HG02938 (cell line): ENCODE measurements at regions not wholly inside any gene's neighbourhood (a gene's known extent, or its start where the extent isn't known, plus 50 kb on each side); places are given as distances from the start of the nearest gene placed in this dataset.

Source experiments
- ATAC-seq: cut with Tn5 transposase; IDR thresholded peaks from one replicate; pipeline ENCODE4 v1.9.1; 2021; ENCODE audit warnings: mild to moderate bottlenecking, moderate library complexity; ENCODE audit not compliant: unreplicated experiment

DNA sequence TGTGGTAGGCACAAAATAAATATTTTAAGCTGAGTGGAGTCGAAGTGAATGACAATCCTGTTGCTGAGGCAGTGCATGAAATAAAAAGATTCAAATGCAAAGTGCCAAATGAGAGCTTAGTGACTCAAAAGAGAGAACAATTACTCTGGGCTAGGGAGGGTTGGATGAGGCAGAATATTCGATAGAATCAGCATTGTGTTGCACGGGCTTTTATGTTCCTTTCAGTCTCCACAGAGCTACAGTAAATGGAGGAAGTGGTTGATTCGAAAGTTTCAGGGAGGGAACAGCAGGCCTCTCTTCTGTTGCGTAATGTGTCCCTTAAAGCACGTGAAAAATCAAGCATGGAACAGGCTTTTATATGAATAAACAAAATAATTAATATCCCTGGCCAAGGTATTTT is 599.3 kb upstream of the CELF2 start:
- peak; percentile 97 for ATAC-seq

DNA sequence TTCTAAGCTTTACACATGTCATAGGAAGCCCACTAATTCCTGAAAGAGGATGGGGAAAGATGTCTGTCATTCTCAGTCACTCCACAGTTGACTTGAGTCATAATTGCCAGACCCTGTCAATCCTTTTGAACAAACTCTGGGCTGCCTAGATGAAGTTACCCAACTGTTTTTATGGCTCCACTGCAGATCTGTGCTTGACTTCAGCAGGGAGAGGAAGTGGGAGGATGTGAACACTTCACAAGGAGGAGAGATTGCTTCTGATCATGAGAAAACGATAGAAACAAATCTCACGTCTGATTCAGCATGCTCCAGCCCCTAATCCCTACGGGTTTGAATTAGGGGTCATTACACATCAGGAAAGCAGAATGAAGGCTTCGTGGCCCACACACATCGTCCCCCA is 596.6 kb upstream of the CELF2 start:
- no peak for ATAC-seq

DNA sequence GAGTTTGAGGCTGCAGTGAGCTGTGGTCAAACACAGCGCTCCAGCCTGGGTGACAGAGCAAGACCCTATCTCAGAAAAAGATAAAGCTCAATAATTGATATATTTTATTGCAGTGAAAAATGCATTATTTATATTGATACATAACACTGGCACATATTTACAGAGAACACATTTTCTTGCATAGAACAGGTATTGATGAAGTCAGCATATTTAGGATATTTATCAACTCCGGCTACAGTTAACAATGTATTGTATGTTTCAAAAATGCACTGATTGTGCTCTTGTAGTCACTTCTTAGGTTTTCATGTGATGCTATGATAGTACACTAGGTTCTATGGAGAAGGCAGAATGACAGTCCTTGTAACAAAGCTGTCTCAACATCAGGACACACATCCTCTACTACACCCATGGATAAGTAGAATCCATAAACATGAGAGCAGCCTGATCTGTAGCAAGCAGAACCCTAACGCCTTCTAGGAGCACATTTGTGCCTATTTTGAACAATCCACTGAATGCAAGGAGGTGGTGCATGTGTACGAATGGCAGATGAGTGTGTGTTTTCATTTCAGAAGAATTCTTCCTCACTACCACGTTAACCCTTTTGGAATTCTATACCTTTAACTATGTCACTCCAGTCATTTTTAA is 586.1 kb upstream of the CELF2 start:
- no peak for ATAC-seq

DNA sequence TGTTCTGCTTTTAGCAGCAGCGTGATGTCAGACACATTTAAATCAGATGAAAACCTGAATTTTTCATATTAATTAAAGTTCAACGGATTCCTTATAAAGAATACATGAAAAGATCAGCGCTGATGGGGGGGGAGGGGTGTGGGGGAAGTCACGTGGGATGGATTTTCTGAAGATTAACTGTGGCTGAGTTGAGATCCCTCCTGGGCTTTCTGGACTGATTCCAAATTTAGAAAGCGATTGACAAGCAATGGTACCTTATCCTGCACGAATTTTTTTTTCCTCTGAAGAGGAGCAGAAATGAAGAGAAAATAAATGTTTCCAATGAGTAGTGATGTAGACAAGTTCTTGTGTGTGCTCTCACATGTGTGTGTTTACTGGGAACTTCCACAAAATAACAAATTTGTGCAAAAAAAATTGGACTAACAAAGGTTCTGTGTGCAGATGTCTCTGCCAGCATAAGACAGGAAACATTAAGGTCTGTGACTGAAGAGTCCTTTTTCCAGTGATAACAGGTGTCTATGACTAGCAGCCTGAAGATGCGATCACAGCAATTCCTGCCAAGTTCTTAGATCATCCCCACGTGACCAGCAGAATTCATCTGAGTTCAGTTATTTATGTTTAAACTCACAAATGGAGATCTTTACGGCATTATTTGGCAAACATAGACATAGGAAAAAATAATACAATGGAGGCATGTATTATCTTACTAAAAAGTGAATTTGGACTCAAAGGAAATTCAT is 585.2 kb upstream of the CELF2 start:
- ATAC-seq = no peak

DNA sequence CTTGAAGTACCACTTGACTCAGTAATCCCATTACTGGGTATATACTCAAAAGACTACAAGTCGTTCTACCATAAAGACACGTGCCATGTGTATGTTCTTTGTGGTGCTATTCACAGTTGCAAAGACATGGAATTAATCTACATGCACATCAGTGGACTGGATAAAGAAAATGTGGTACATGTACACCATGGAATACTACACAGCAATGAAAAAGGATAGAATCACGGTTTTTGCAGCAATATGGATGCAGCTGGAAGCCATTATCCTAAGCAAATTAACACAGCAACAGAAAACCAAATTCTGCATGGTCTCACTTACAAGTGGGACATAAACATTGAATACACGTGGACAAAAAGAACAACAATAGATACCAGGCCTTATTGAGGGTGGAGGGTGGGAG is 583.4 kb upstream of the CELF2 start:
- no peak for ATAC-seq

DNA sequence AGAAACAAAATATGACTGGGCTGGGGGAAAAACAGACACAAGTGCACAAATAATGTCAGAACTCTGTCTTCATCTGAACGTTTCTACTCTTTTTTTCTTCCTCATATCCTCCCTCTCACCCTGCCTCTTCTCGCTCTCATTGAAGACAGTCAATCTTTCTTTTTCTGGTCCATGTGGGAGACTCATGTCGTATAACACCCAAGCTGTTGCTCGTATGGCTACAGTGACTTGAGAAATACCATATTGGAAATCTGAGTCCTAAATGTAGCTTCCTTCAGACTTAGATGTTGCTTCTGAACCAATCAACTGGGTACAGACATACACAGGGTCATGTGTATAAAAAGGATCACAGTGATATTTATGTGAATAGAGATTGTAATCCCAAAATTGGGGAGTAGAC is 579.8 kb upstream of the CELF2 start:
- ATAC-seq = no peak

DNA sequence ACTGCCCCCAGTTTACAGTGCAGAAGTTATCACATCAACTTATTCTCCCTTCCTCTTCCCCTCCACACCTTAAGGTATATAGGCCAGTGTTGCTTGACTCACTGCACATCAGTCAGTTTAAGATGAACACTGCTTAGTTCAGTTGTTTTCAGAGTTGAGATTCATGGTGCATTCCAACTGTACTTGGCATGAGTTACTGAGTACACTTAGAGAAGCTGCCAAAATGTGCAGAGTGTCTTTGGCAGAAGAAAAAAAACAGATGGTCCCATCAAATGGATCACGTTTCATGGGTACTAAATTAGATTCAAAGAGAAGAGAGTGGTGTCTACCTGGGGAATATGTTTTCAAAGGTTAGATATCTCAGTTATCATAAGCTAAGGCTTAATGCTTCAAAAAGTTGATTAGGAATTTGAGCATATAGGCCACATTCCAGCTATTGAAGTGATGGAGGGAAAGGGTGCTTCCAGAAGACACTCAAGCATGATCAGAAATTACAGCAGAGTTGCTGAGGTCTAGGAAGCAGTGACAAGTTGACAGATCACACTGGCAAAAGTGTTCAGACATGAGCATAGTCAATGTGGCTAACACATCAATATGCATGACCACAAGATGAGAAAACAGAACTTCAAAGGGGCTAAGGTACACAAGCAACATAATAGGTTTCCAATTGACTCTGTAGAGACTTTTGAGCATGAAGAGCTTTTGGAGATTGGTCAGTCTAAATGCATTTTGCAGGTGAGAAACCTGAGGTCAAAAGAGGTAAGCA is 579.2 kb upstream of the CELF2 start:
- no peak for ATAC-seq

DNA sequence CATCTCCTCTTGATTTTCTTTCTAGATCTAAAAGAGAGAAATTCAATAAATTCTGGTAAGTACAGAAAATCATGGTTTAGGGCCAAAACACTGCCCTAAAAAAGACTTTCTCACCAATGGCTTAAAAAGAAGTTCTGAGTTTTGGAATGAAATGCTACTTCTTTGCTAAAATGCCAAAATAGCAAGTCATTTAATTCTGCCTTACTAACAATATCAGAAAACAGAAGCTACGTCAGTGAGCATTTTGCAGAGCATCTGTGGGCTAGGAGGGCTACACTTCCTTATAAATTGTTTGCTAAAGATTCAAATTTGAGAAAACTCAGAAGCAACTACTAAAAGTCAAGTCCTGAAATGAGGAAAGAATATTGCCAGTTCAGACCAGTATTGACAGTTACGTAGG is 560.8 kb upstream of the CELF2 start:
- no peak for ATAC-seq

DNA sequence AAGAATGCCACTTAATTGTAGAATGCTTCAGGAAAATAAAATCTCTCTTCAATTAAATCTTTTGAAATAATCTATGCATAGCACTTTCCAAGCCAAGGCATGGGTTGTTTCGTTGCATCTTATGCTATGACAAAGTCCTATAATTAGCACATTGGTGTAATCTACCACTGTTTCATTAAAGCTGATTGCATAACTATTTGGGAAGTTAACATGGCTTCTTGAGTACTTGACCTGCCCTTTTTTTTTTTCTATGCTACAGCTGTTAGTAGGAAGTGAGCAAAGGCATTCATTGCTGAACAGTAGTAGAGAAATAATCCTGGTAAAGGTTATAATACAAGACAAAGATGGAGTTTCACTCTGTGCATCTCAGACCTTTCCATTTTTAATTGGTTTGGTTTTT is 557.2 kb upstream of the CELF2 start:
- no peak for ATAC-seq

DNA sequence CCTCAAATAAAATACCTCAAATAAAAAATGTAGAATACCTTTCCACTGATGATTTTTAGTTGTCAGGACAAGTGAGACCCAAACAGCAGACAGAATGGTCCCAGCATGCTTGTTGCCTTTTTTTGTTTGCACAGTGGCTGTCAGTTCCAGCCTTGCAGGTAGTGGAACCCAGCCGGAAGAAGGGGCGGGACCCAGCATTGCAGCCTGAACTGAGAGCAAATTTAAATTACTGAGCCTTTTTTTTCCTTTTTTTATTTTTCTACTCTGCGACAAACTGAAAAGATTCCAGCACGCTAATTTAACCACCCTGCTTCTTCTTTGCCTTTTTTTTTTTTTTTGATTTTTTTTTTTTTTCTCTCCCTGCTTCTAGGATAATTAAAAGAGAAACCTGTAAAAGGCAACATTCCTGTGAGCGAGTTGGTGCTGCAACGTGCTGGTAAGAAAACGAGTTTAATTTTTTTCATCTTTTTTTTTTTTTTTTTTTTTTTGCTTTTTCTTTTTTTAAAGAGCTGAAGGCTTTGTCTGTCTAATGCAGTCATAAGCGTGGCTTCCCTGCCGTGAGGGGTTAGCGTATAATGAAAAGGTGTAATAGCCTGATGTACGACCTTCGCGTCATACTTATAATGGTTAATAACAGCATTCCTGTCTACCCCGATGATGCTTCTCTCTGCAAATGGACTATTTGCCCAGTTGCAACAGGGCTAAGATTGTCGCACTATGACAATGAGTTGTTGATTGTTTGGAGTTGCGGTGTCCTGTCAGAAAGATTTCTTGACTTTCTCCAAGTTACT is 555.3 kb upstream of the CELF2 start:
- ATAC-seq = no peak

DNA sequence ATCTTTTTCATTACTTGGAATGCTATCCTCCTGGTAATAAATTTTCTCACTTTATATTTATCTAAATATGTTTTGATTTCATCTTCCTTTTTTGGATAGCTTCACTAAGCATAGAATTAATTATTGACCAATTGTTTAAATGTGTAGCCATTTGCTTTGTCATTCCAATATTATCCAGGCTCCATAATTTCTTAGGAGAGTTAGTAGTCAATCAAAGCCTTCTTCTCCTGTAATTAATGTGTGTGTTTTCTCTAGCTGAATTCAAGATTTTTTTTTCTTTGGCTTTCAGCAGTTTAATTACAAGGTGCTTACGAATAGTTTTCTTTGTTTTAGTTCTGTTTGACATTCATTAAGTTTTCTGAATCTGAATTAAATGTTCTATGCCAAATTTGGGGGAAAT is 545.9 kb upstream of the CELF2 start:
- ATAC-seq = no peak

DNA sequence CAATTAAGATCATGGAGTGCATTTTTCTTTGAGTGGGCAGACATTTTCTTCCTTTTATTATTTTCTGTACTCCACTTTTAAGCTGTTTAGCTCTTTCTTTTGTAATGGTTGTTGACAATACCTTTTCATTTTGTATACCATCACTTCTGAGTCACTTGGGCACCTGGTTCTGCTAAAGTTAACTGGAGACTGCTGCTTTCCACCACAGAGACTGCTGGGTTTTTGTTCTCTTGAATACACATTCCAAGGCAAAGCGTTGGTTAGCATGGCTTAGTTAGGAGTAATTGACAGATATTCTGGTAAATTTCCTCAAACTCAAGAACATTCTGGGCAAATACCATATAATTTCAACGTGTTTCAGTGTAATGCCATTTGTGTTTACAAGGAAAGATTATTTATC is 541.9 kb upstream of the CELF2 start:
- no peak for ATAC-seq

DNA sequence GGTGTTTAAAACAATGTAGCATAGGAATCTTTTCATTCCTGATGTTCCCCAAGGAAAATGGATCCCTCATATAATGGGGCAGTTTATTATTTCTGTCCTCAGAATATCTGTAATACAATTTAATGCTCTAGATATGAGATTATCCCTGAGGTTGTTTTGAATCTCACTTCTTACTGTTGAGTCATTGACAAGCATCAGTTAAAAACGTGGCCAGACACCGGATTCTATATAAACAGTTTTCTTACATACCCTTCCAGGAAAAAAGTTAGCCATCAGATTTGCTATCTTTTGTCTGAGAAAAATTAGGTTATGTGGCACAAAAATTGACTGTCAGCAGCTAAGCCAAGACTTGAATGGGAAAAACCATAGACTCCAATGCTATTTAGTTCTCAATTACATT is 539.8 kb upstream of the CELF2 start:
- no peak for ATAC-seq

DNA sequence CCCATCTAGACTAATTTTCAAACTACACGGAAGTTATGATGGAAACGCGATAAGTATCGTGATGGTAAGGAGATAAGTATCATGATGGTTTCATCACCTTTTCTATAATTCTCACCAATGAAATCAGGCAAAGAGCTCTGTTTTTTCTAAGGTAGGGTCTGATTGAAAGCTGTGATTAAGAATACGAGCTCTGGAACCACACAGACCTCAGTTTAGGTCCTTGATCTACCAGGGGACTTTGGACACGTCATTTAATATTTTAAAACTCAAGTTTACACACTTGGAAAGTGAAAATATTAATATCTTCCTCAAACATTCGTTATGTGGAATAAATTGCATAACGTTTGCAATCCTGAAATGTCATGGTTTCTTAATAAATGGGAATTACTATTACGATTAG is 538.2 kb upstream of the CELF2 start:
- ATAC-seq = no peak

DNA sequence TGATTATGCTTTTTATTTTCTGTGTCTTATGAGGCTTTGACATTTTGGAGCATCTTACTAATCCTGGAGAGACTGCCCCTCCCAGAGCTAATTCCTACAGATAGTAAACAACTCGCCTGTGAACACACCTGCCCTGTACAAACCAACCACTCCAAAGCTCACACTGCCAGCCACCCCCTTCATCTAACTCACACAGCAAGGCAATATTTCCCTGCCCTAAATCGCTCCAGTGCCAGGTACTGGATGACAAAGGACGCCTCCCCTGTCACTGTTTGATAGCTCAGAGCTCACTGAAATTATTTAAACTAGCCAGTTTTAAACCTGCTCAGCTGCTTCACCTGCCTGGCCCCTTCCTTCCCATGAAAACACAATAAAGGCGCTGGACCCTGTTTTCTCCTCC is 535.1 kb upstream of the CELF2 start:
- ATAC-seq = no peak

DNA sequence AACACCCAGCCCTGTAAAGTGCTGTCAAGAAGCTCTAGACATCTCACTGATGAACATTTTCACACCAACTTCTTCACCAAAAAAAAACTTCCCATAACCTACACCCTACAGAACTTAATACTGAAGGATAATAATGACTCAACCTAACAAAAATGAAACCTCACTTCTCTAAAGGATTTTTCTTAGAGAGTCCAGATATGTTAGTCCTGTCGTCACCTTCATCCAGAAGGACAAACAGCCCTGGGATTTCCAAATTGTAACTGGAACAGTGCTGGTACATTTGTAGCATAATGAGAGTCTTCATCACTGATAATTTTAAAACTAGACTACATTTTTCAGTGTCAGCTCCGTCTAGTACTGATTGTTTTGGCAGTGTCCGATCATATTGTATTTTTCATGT is 528.6 kb upstream of the CELF2 start:
- ATAC-seq = no peak

DNA sequence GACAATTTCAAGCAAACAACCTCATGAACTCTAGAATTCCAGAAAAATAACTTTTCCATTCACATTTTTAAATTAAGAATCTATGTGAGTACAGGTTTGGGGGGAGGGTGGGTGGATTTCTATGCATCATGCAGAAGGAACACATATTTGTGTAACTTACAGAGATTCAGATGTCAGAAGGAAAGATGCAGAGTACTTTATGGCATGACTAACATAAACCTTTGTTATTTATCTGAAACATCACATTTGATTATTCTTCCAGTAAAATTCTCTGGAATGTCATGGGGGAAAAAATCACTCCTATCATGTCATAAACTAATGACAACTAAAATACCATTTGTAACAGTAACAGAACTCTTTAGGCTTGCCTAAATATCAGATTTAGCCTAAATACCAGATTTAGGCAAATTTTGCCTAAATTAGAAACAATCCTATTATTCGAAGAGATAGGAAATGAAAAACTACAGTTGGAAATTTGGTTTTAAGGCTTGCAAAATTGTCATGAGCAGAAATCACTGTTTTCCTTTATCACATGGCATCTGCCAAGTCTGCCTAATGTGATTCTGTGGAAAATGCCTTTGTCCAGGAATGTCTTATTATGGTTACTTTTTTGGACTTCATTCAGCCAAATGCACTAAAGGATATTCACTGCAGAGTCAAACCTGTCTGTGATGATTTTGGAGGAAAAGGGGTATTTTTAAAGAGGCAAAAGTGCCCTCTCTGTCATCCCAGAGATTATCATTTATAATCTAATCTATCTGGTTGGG is 527.7 kb upstream of the CELF2 start:
- no peak for ATAC-seq

DNA sequence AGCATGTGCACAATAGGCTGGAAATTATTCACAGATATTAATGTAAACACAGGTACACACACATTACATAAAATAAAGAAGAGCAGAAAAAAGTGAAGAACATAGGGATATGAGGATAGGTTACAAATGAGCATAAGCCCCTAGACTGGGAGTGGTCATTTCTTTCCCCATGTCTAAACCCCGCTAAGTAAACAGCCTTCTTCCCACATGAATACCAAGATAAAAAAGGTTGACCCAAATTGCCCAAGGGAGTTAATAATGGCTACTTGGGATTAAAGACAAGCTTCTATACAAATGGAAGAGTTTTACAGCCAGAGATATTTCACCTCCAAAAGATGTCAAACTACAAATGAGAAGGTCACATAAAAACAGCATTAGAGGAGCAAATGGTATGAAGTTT is 527.1 kb upstream of the CELF2 start:
- ATAC-seq = no peak

DNA sequence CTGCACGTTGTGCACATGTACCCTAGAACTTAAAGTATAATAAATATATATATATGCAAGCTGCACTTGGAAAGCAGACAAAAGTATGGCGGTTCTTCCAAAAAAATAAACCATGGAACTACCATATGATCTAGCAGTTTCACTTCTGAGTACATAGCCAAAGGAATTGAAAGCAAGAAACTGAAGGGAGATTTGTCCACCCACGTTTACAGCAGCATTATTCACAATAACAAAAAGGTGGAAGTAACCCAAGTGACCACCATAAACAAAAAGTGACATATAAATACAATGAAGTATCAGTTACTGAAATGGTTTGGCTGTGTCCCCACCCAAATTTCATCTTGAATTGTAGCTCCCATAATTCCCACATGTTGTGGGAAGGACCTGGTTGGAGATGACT is 525.3 kb upstream of the CELF2 start:
- ATAC-seq = no peak

DNA sequence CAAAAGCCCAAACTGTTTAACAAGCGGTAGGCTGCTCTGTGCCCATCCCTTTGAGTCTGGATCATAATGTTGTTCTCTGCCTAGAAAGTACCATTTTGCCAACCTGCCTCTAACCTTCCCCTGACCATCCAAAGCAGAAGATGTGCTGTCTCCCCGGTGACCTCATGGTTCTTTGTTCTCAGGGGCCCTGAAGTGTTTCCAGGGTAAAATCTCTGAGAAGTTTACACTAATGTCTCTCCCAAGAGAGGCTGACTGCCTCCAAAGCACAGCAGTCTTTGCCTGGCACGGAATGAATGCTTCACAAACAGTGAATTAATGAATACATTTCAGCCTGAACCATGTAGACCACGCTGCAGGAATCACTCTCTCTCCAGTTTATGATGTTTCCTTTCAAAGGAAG is 523.8 kb upstream of the CELF2 start:
- no peak for ATAC-seq

DNA sequence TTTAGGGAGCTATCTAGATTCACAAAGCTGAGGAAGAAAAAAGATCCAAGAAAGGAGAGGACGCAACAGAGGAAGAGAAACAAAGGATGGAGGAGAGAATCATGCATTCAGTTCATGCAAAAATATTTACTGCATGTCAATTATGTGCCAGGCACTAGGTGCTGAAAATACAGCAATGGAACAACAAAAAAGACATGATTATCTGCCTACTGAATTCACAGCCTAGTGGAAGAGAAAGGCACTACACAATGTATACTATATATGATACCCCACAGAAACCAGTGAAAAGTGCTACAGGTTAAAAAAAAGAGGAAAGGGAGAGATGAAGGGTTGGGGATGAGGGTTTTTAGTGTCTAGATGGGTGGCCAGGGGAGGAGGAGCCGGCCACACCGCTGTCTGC is 520.4 kb upstream of the CELF2 start:
- no peak for ATAC-seq
